ENCODE measurements at regions not wholly inside any gene's neighbourhood (a gene's known extent, or its start where the extent isn't known, plus 50 kb on each side); places are given as distances from the start of the nearest gene placed in this dataset.

DNA sequence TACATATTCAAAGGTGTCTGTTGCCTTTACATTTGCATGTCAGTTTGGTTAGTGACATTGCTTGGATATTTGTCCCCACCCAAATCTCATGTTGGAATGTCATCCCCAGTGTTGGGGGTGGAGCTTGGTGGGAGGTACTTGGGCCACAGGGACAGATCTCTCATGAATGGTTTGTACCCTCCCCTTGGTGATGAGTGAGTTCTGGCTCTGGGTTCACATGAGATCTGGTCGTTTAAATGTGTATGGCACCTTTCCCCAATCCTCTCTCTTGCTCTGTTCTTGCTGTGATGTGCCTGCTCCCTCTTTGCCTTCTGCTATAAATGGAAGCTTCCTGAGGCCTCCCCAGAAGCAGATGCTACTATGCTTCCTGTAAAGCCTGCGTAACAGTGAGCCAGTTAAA, 207.9 kb upstream of the DIO3 start:
- TF ChIP-seq, protein P1, sequence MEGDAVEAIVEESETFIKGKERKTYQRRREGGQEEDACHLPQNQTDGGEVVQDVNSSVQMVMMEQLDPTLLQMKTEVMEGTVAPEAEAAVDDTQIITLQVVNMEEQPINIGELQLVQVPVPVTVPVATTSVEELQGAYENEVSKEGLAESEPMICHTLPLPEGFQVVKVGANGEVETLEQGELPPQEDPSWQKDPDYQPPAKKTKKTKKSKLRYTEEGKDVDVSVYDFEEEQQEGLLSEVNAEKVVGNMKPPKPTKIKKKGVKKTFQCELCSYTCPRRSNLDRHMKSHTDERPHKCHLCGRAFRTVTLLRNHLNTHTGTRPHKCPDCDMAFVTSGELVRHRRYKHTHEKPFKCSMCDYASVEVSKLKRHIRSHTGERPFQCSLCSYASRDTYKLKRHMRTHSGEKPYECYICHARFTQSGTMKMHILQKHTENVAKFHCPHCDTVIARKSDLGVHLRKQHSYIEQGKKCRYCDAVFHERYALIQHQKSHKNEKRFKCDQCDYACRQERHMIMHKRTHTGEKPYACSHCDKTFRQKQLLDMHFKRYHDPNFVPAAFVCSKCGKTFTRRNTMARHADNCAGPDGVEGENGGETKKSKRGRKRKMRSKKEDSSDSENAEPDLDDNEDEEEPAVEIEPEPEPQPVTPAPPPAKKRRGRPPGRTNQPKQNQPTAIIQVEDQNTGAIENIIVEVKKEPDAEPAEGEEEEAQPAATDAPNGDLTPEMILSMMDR (IDR thresholded peaks at IDR 0.05; ENCODE audit: low read depth, low read length), result no peak
- DNase-seq (ENCODE audit: extremely low read depth, low read depth), result no peak

GRCh38 chr14:101354726-101355125, 206.6 kb upstream of the DIO3 start:
- DNase-seq (ENCODE audit: extremely low read depth, low read depth), result no peak
- TF ChIP-seq, protein P1 (IDR thresholded peaks at IDR 0.05; ENCODE audit: low read depth, low read length), result no peak

DNA sequence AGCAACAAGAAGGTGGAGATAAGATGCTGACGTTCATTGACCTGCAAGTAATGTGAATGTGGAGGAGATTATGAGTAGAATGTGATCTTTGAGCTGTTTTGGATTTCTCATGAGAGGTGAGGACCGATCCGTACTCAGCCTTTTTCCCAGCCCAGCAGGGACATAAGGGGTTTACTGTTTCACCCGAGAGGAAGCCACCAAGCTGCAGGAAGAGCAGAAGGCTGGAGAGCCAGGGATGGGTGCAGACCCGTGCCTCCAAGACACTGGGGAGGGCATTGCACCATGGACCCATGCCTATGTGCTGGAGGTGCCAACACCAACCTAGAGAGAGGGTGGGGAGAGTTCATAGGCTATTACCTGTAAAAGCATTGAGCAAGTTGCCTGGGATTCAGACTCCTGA, 206.0 kb upstream of the DIO3 start:
- TF ChIP-seq, protein P1 (IDR thresholded peaks at IDR 0.05; ENCODE audit: low read depth, low read length), result no peak

GRCh38 chr14:101357038-101357437, 204.3 kb upstream of the DIO3 start:
- no peak for DNase-seq (ENCODE audit: extremely low read depth, low read depth)
- TF ChIP-seq, protein P1 (IDR thresholded peaks at IDR 0.05; ENCODE audit: low read depth, low read length), result no peak

More for the DNA sequence above, 206.0 kb upstream of the DIO3 start:
- no peak for DNase-seq (ENCODE audit: extremely low read depth, low read depth)

GRCh38 chr14:101357559-101358319, 203.6 kb upstream of the DIO3 start:
- TF ChIP-seq, protein P1 (IDR thresholded peaks at IDR 0.05; ENCODE audit: low read depth, low read length), result no peak
- no peak for DNase-seq (ENCODE audit: extremely low read depth, low read depth)

DNA sequence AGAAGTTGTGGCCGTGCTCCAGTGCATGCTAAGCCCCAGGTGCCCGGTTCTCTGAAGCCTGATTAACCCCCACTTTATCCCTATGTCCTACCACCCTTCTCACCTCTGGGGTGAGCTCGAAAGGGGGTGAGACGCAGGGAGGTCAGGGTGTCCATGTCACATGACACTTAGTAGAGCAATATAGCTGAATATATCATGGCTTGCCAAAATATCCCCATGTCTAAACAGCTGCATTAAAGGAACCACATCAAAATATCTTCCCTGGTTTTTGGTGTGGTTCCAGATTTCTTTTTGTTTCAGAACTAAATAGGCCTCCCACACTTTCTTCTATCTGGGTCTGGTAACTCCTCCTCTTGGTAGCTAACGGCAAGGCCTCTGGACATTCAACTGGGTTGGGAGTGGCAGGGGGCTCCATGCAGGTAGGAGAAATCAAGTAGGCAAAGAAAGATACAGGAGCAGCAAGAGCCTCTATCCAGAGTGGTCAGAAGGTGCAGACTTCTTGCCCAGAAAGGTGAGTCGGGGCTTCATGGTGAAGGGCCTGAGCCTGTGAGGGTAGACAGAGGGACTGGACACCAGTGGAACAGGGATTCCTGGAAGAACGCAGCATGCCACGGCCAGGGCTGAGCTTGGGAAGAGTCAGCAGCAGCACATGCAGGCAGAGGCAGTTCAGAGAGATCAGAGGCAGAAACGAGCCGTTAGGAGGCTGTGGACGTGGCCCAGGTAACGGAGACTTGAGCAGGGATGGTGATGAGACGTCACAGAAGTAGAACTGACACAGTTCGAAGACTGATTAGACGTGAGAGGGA, 202.8 kb upstream of the DIO3 start:
- TF ChIP-seq, protein P1 (IDR thresholded peaks at IDR 0.05; ENCODE audit: low read depth, low read length), result no peak
- no peak for DNase-seq (ENCODE audit: extremely low read depth, low read depth)

Data from AG09319 (cell line).